ENCODE measurements at regions not wholly inside any gene's neighbourhood (a gene's known extent, or its start where the extent isn't known, plus 50 kb on each side); places are given as distances from the start of the nearest gene placed in this dataset.

GRCh38 chr7:10205696-10206095 is 768.0 kb upstream of the PHF14 start:
- Histone ChIP-seq H3K36me3 (no peaks in the 10 kb centered on the region), H3K9me3 (no peaks in the 10 kb centered on the region), H3K4me1 (ENCODE audit: control insufficient read depth in 1 of 2, low read depth in 2 of 2) (no peaks in the 10 kb centered on the region), H3K4me3 (no peak overlapping the region), H3K27me3 (replicated peaks; ENCODE audit: insufficient read depth) (no peaks in the 10 kb centered on the region), H3K27ac (no peak overlapping the region)
- no peak for DNase-seq (ENCODE audit: low spot score)
- no peak for TF ChIP-seq CTCF (IDR thresholded peaks at IDR 0.05)
- ATAC-seq (ENCODE audit: insufficient number of reproducible peaks, low FRiP score, low read depth), result no peak

GRCh38 chr7:10210000-10210399 is 763.7 kb upstream of the PHF14 start:
- ATAC-seq (ENCODE audit: insufficient number of reproducible peaks, low FRiP score, low read depth) (no peak), DNase-seq (ENCODE audit: low spot score) (no peak)
- Histone ChIP-seq H3K9me3 (no peaks in the 10 kb centered on the region), H3K4me1 (ENCODE audit: control insufficient read depth in 1 of 2, low read depth in 2 of 2) (no peaks in the 10 kb centered on the region), H3K36me3 (no peaks in the 10 kb centered on the region), H3K4me3 (no peak overlapping the region), H3K27me3 (replicated peaks; ENCODE audit: insufficient read depth) (no peaks in the 10 kb centered on the region), H3K27ac (no peak overlapping the region)
- no peak for TF ChIP-seq CTCF (IDR thresholded peaks at IDR 0.05)

- H3K4me1 ChIP-seq (ENCODE audit: control insufficient read depth in 1 of 2, low read depth in 2 of 2), result no peaks in the 10 kb centered on the region
- H3K27me3 ChIP-seq (replicated peaks; ENCODE audit: insufficient read depth), result no peaks in the 10 kb centered on the region
- TF ChIP-seq CTCF (IDR thresholded peaks at IDR 0.05), result no peak
- H3K4me3 ChIP-seq, result no peak overlapping the region
- no peaks in the 10 kb centered on the region for H3K9me3 ChIP-seq
- no peaks in the 10 kb centered on the region for H3K36me3 ChIP-seq
- ATAC-seq (ENCODE audit: insufficient number of reproducible peaks, low FRiP score, low read depth) (no peak), DNase-seq (ENCODE audit: low spot score) (no peak)
- no peak overlapping the region for H3K27ac ChIP-seq
Measured at GRCh38 chr7:10211016-10211415, 762.7 kb upstream of the PHF14 start.

DNA sequence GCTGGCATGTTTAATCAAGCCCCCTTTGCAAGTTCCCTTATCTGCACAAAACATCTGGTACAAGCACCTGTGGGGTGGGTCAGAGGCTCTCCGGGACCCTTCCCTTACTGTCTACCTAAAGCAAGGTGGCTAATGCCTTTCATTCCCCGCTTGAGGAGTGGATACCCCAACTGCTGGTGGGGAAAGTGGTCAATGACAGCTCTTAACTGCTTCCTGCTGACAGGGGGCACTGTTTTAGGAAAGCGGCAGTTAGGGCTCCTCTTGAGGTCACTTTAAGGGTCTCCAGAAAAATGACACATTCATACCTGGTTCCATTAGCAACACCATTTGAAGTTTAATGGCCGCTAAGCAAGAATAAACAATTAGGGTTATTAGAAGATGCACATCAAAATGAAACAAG is 761.8 kb upstream of the PHF14 start:
- ATAC-seq (ENCODE audit: insufficient number of reproducible peaks, low FRiP score, low read depth), result no peak

DNA sequence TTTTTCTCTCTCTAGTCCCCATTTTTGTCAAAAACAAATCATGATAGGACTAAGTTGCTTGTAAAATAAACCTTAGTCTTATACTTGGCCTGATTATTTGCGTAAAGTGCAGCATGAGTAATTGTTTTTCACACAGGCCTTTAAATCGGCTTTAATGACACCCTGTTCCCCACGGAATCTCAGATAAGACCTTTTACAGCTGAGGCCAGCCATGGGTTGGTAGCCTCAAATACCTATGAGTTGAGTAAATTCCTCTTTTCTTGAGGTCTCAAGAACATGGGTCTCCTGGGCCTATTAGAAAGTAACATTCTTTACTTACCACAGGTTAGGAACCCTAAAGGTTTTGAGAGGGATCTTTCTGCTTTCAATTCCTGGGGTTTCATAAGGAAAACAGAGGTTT is 761.0 kb upstream of the PHF14 start:
- H3K27ac ChIP-seq, result no peak overlapping the region
- ATAC-seq (ENCODE audit: insufficient number of reproducible peaks, low FRiP score, low read depth), result no peak
- no peak for TF ChIP-seq CTCF (IDR thresholded peaks at IDR 0.05)
- no peaks in the 10 kb centered on the region for H3K36me3 ChIP-seq
- no peak for DNase-seq (ENCODE audit: low spot score)
- no peaks in the 10 kb centered on the region for H3K4me1 ChIP-seq (ENCODE audit: control insufficient read depth in 1 of 2, low read depth in 2 of 2)
- H3K4me3 ChIP-seq, result no peak overlapping the region
- no peaks in the 10 kb centered on the region for H3K27me3 ChIP-seq (replicated peaks; ENCODE audit: insufficient read depth)
- H3K9me3 ChIP-seq, result no peaks in the 10 kb centered on the region

More for the DNA sequence above, 761.8 kb upstream of the PHF14 start:
- Histone ChIP-seq H3K4me1 (ENCODE audit: control insufficient read depth in 1 of 2, low read depth in 2 of 2) (no peaks in the 10 kb centered on the region), H3K27me3 (replicated peaks; ENCODE audit: insufficient read depth) (no peaks in the 10 kb centered on the region), H3K9me3 (no peaks in the 10 kb centered on the region), H3K27ac (no peak overlapping the region), H3K36me3 (no peaks in the 10 kb centered on the region), H3K4me3 (no peak overlapping the region)
- no peak for DNase-seq (ENCODE audit: low spot score)
- no peak for TF ChIP-seq CTCF (IDR thresholded peaks at IDR 0.05)

Measured in thoracic aorta (tissue), 2 donors.